CD4-positive, alpha-beta T cell treated with Interleukin-4 for 4 hours (primary cell): ENCODE measurements at regions not wholly inside any gene's neighbourhood (a gene's known extent, or its start where the extent isn't known, plus 50 kb on each side); places are given as distances from the start of the nearest gene placed in this dataset.
"Not testable (repeated sequence)": the region's sequence is repeated elsewhere in the genome, so short reads cannot be mapped to it uniquely, and the experiment has no call there.

Experiments used
- DNase-seq: peaks from one replicate; pipeline ENCODE4 v3.0.0-alpha.2; 2020

- not testable (repeated sequence) for DNase-seq
Observed at GRCh38 chr15:92827991-92828390, 72.1 kb upstream of the CHD2 start.

- DNase-seq: no peak
Observed at GRCh38 chr15:92829875-92830274, 70.2 kb upstream of the CHD2 start.

GRCh38 chr15:92831336-92831654 lies 68.8 kb upstream of the CHD2 start:
- DNase-seq: no peak

- DNase-seq: peak; percentile 99
Observed at GRCh38 chr15:92831655-92832328, 68.3 kb upstream of the CHD2 start.

GRCh38 chr15:92833106-92833433 lies 67.1 kb upstream of the CHD2 start:
- no peak for DNase-seq

GRCh38 chr15:92833493-92834271 lies 66.4 kb upstream of the CHD2 start:
- DNase-seq: no peak

GRCh38 chr15:92839696-92840095 lies 60.4 kb upstream of the CHD2 start:
- no peak for DNase-seq

GRCh38 chr15:92840149-92840548 lies 60.0 kb upstream of the CHD2 start:
- no peak for DNase-seq

- no peak for DNase-seq
Observed at GRCh38 chr15:92843326-92843725, 56.8 kb upstream of the CHD2 start.

GRCh38 chr15:92843814-92844213 lies 56.3 kb upstream of the CHD2 start:
- DNase-seq: no peak

- peak; percentile 88 for DNase-seq
Observed at GRCh38 chr15:92845126-92845508, 55.0 kb upstream of the CHD2 start.

- no peak for DNase-seq
Observed at GRCh38 chr15:92846741-92847140, 53.4 kb upstream of the CHD2 start.

- no peak for DNase-seq
Observed at GRCh38 chr15:92847841-92848240, 52.3 kb upstream of the CHD2 start.

GRCh38 chr15:92848464-92848851 lies 51.7 kb upstream of the CHD2 start:
- no peak for DNase-seq

GRCh38 chr15:92848852-92849598 lies 51.1 kb upstream of the CHD2 start:
- peak; percentile 88 for DNase-seq

GRCh38 chr15:92850218-92850617 lies 49.9 kb upstream of the CHD2 start:
- not testable (repeated sequence) for DNase-seq
